Ascending aorta (tissue), 2 donors: ENCODE measurements at regions not wholly inside any gene's neighbourhood (a gene's known extent, or its start where the extent isn't known, plus 50 kb on each side); places are given as distances from the start of the nearest gene placed in this dataset.

Experiments used
- DNase-seq, 2 donors: peaks; one replicate each; pipeline ENCODE4 v3.0.0-alpha.2; 2019; ENCODE audit warnings: low spot score in 2 of 2
- H3K27ac ChIP-seq, 2 donors: fragments of 200-600 bp; sonication (generic); one replicate each; pipeline ENCODE4 v1.5.1; 2016 to 2017; ENCODE audit warnings: mild to moderate bottlenecking in 1 of 2
- H3K27me3 ChIP-seq: fragments of 200-600 bp; sonication (generic); one replicate; pipeline ENCODE4 v1.5.1; 2017
- H3K36me3 ChIP-seq, 2 donors: fragments of 200-600 bp; sonication (generic); one replicate each; pipeline ENCODE4 v1.5.1; 2016
- H3K4me1 ChIP-seq, 2 donors: fragments of 200-600 bp; sonication (generic); one replicate each; pipeline ENCODE4 v1.5.1; 2016 to 2017; ENCODE audit warnings: mild to moderate bottlenecking in 1 of 2
- H3K4me3 ChIP-seq, 2 donors: fragments of 200-600 bp; sonication (generic); one replicate each; pipeline ENCODE4 v1.5.1; 2016 to 2017; ENCODE audit warnings: mild to moderate bottlenecking in 1 of 2
- H3K9me3 ChIP-seq, 2 donors: fragments of 200-600 bp; sonication (generic); one replicate each; pipeline ENCODE4 v1.5.1; 2016
- intact Hi-C: fragments of 100-400 bp; cut with DNase I; formaldehyde crosslinking; loops from one replicate; pipeline ENCODE4 v1.15.1; 2023
- TF ChIP-seq, protein P1 (sequence below), 3 experiments: fragments of 200-600 bp in 2 of 3; fragments of 450-650 bp in 1 of 3; sonication (generic) in 2 of 3; IDR thresholded peaks; one replicate each; pipeline ENCODE4 v1.5.1; 2016 to 2019; ENCODE audit warnings: antibody characterized with exemption in 3 of 3, mild to moderate bottlenecking in 1 of 3, moderate library complexity in 1 of 3

DNA sequence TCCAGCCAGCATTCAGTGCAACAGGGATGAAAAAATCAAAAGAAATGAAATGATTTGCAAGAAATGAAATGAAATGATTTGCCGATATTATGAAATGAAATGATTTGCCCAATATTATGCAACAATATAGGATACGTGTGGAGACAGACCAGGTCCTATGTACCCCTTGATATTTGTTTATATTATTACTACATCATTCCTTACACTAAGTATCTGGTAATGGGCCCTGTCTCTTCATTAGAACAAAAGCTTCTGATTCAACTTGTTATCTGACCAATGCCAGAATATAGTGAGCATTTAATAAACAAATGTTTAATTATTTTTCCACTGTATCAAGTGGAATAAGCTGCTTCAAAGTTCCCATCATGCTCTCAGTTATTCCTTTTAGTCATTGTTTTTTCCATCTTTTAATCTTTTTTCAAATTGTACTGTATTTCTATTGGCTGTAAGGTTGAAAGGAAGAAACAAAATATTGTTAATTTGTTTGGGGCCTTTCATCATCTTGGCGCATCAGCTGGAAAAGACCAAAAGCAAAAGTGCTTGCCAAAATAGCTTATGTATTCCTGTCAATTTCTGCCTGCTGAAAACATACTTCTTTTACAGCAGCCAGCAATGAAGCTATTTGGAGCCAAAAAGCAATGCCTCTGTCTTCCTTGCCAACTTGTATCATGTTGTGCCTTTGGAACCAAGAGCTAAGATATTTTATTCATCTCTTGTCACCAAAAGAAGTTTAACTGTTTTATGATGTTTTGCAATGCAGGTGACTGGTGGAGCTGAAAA lies 2314.9 kb downstream of the LRRC4C start:
- no peaks in the 10 kb centered on the region for H3K36me3 ChIP-seq
- no peak overlapping the region for H3K27ac ChIP-seq
- H3K4me1 ChIP-seq: no peaks in the 10 kb centered on the region
- intact Hi-C loops: no loop called here
- DNase-seq: no peak
- TF ChIP-seq, protein P1, sequence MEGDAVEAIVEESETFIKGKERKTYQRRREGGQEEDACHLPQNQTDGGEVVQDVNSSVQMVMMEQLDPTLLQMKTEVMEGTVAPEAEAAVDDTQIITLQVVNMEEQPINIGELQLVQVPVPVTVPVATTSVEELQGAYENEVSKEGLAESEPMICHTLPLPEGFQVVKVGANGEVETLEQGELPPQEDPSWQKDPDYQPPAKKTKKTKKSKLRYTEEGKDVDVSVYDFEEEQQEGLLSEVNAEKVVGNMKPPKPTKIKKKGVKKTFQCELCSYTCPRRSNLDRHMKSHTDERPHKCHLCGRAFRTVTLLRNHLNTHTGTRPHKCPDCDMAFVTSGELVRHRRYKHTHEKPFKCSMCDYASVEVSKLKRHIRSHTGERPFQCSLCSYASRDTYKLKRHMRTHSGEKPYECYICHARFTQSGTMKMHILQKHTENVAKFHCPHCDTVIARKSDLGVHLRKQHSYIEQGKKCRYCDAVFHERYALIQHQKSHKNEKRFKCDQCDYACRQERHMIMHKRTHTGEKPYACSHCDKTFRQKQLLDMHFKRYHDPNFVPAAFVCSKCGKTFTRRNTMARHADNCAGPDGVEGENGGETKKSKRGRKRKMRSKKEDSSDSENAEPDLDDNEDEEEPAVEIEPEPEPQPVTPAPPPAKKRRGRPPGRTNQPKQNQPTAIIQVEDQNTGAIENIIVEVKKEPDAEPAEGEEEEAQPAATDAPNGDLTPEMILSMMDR (IDR thresholded peaks at IDR 0.05): no peak
- no peaks in the 10 kb centered on the region for H3K9me3 ChIP-seq
- no peak overlapping the region for H3K4me3 ChIP-seq
- H3K27me3 ChIP-seq: no peaks in the 10 kb centered on the region

DNA sequence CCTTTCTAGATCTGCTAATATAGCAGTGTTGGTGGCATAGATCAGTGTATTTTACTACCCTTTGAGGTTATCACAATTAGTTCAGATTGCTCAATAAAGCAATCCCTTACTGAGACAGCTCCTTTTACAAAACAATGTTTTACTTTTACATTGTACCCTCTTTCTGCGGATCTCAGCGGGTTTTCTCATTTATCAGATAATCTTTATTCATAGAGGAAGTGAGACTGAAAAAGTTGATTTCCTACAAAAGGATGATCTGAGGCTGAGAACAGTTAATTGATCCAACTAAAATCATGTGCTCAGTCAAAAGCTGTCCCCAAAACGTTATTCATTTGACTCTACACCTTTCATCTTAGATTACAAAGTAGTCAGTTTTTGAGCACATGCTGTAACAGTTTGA lies 2319.9 kb downstream of the LRRC4C start:
- no peaks in the 10 kb centered on the region for H3K27me3 ChIP-seq
- H3K4me3 ChIP-seq: no peak overlapping the region
- H3K4me1 ChIP-seq: no peaks in the 10 kb centered on the region
- H3K36me3 ChIP-seq: no peaks in the 10 kb centered on the region
- no peak for DNase-seq
- TF ChIP-seq, protein P1 (IDR thresholded peaks at IDR 0.05): no peak
- no peaks in the 10 kb centered on the region for H3K9me3 ChIP-seq
- no peak overlapping the region for H3K27ac ChIP-seq
- intact Hi-C loops: no loop called here

DNA sequence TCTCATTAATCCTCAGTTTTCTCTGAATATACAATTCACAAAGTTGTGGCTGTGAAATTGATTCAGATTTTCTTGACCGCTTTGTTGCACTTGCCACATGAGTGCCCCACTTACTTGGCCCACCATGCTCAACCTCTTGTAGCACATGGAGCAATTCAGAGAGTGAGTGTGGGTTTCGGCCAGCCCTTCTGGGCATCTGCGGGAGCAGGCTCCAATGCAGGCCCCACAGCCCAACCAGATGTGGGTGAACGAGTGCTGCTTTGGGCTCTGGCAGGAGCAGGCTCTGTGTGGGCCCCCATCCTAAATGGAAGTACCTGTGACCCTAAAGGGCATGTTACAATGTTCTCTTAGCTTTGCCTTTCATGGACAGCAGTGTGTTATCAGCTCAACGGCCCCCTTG lies 2338.6 kb downstream of the LRRC4C start:
- no peaks in the 10 kb centered on the region for H3K9me3 ChIP-seq
- intact Hi-C loops: no loop called here
- no peak for DNase-seq
- no peaks in the 10 kb centered on the region for H3K36me3 ChIP-seq
- TF ChIP-seq, protein P1 (IDR thresholded peaks at IDR 0.05): no peak
- no peak overlapping the region for H3K27ac ChIP-seq
- no peaks in the 10 kb centered on the region for H3K4me1 ChIP-seq
- H3K4me3 ChIP-seq: no peak overlapping the region
- no peaks in the 10 kb centered on the region for H3K27me3 ChIP-seq

DNA sequence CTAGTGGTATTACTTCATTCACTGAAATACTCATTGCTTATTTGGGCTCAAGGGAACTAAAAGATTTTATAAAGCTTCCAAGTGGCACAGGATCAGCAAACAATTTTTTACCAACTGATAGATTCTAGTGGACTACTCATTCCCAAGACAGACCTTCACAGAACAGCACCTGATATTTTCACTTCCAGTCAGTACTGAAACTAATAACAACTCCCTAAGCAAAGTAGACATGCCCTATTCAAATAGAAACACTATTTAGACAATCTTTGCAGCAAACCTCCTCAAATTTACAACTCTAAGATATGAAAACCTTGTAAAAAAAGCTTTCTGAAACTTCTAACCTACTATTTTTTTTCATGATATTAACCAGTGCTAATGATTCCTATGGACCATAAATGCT lies 2345.8 kb downstream of the LRRC4C start:
- DNase-seq: no peak
- no peak overlapping the region for H3K27ac ChIP-seq
- no peaks in the 10 kb centered on the region for H3K9me3 ChIP-seq
- TF ChIP-seq, protein P1 (IDR thresholded peaks at IDR 0.05): no peak
- H3K36me3 ChIP-seq: no peaks in the 10 kb centered on the region
- H3K27me3 ChIP-seq: no peaks in the 10 kb centered on the region
- H3K4me3 ChIP-seq: no peak overlapping the region
- H3K4me1 ChIP-seq: no peaks in the 10 kb centered on the region
- intact Hi-C loops: no loop called here

DNA sequence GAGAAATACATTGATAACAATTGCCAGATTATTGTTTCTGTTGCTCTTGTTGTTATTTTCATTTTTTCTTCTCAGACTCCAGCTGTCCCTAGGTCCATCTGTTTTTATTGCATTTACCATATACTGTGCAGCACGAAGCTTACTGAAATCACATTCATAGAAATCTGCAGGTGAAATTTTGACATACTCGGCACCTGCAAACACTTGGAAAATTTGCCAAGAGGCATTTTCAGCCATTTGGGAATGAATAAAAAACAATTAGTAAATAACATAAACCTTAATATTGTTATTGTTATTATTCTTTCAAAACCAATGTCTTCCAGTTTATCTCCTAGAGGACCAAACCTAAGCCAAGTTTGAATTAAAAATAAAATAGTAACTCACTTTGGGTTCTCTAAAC lies 2357.2 kb downstream of the LRRC4C start:
- H3K27me3 ChIP-seq: no peaks in the 10 kb centered on the region
- TF ChIP-seq, protein P1 (IDR thresholded peaks at IDR 0.05): no peak
- no peaks in the 10 kb centered on the region for H3K4me1 ChIP-seq
- intact Hi-C loops: no loop called here
- DNase-seq: no peak
- H3K27ac ChIP-seq: no peak overlapping the region
- H3K9me3 ChIP-seq: no peaks in the 10 kb centered on the region
- H3K4me3 ChIP-seq: no peak overlapping the region
- H3K36me3 ChIP-seq: no peaks in the 10 kb centered on the region

DNA sequence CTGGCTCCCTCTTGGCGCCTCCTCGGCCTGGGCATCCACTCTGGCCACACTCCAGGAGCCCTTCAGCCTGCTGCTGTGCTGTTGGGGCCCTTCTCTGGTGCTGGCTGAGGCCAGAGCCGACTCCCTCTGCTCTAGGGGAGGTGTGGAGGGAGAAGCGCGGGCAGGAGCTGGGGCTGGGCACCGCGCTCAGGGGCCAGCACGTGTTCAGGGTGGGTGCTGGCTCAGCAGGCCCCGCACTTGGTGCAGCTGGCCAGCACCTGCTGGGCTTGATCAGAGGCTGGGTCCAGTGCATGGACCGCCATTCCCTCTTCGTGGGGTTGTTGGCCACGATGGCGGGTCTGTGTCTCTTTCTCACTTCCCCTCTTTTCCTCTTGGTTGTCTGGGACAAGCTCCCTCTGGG lies 2381.0 kb downstream of the LRRC4C start:
- no peaks in the 10 kb centered on the region for H3K4me1 ChIP-seq
- no peak overlapping the region for H3K27ac ChIP-seq
- H3K4me3 ChIP-seq: no peak overlapping the region
- no peaks in the 10 kb centered on the region for H3K36me3 ChIP-seq
- TF ChIP-seq, protein P1 (IDR thresholded peaks at IDR 0.05): no peak
- H3K27me3 ChIP-seq: no peaks in the 10 kb centered on the region
- no peak for DNase-seq
- no peaks in the 10 kb centered on the region for H3K9me3 ChIP-seq
- intact Hi-C loops: no loop called here
